Motor neuron (in vitro differentiated cells): ENCODE measurements at regions not wholly inside any gene's neighbourhood (a gene's known extent, or its start where the extent isn't known, plus 50 kb on each side); places are given as distances from the start of the nearest gene placed in this dataset.

Experiments
- ATAC-seq, 8 experiments: fragments of 200-7000 bp; cut with Tn5 transposase; replicated peaks in 6 of 8; 2 replicates each; pipeline ENCODE4 v1.8.0; 2021; ENCODE audit warnings: mild to moderate bottlenecking in 8 of 8, moderate library complexity in 8 of 8
- H3K27ac ChIP-seq, 2 donors: fragments of 250-450 bp; sonication (Bioruptor Pico); 2 replicates each; pipeline ENCODE4 v1.9.0; 2021; ENCODE audit warnings: antibody characterized with exemption in 2 of 2, mild to moderate bottlenecking in 2 of 2, moderate library complexity in 1 of 2
- H3K4me1 ChIP-seq, 2 donors: fragments of 250-450 bp; sonication (Bioruptor Pico); replicated peaks in 1 of 2; 2 replicates each; pipeline ENCODE4 v1.6.1; 2021; ENCODE audit warnings: antibody characterized with exemption in 2 of 2, mild to moderate bottlenecking in 2 of 2, moderate library complexity in 1 of 2
- H3K4me3 ChIP-seq, 5 donors: fragments of 250-450 bp; sonication (Bioruptor Pico); 2 replicates each; pipeline ENCODE4 v1.9.0; 2021; ENCODE audit warnings: antibody characterized with exemption in 5 of 5, mild to moderate bottlenecking in 5 of 5, moderate library complexity in 4 of 5
- WGBS, 10 experiments: fragments of 450-650 bp; shearing (Covaris generic); methylation state at CpG; one replicate each; pipeline ENCODE4 v1.0.0; 2022; 5-methylcytosine and 5-hydroxymethylcytosine counted together
- in situ Hi-C, 9 experiments: fragments of 400-800 bp; cut with MboI; loops; one replicate each; pipeline ENCODE4 v1.15.0; 2021; ENCODE audit warnings: low sequenced_read_pairs in 9 of 9, low pct_unique_long_range_greater_than_20kb in 2 of 9; ENCODE audit not compliant: unreplicated experiment in 9 of 9

- in situ Hi-C loops: no loop called here
- WGBS, 10 experiments: 40 to 100% (median 88%) methylated on average over 1 to 2 of the region's 2 CpGs; no CpG with 5 or more reads in 1 of the 10 experiments
- no peak for ATAC-seq
These were observed 466.5 kb downstream of the TXNL1 start for GRCh38 chr18:56171848-56172247.

GRCh38 chr18:56168049-56168781 is 470.2 kb downstream of the TXNL1 start:
- in situ Hi-C loops: no loop called here
- no peak overlapping the region for H3K27ac ChIP-seq
- peak in 3 of 8 experiments; percentile 68 to 95 (median 93) for ATAC-seq
- 0 to 63% (median 42%) methylated on average over 2 to 5 of the region's 5 CpGs; no CpG with 5 or more reads in 1 of the 10 experiments for WGBS, 10 experiments
- no peaks in the 10 kb centered on the region for H3K4me1 ChIP-seq
- no peak overlapping the region for H3K4me3 ChIP-seq

More at GRCh38 chr18:56171848-56172247, 466.5 kb downstream of the TXNL1 start:
- Histone ChIP-seq H3K4me3 (no peak overlapping the region), H3K27ac (no peak overlapping the region), H3K4me1 (peaks cover 0 to 1% of the 10 kb centered on the region in 2 donors)

- no peak for ATAC-seq
- H3K4me3 ChIP-seq: no peak overlapping the region
- no peaks in the 10 kb centered on the region for H3K4me1 ChIP-seq
- H3K27ac ChIP-seq: no peak overlapping the region
- WGBS, 10 experiments: 67 to 94% (median 83%) methylated on average over 1 to 4 of the region's 4 CpGs; no CpG with 5 or more reads in 1 of the 10 experiments
- in situ Hi-C loops: no loop called here
These were observed 471.0 kb downstream of the TXNL1 start for GRCh38 chr18:56167366-56167765.

GRCh38 chr18:56166914-56167313 is 471.5 kb downstream of the TXNL1 start:
- no peak overlapping the region for H3K27ac ChIP-seq
- no peak overlapping the region for H3K4me3 ChIP-seq
- ATAC-seq: no peak
- in situ Hi-C loops: no loop called here
- H3K4me1 ChIP-seq: no peaks in the 10 kb centered on the region

- no peaks in the 10 kb centered on the region for H3K4me1 ChIP-seq
- no peak for ATAC-seq
- H3K27ac ChIP-seq: no peak overlapping the region
- H3K4me3 ChIP-seq: no peak overlapping the region
- in situ Hi-C loops: no loop called here
- WGBS, 10 experiments: 70 to 100% (median 95%) methylated on average over 2 to 5 of the region's 5 CpGs
These were observed 472.6 kb downstream of the TXNL1 start for GRCh38 chr18:56165601-56166355.

- in situ Hi-C loops: no loop called here
- WGBS, 10 experiments: 45 to 93% (median 84%) methylated on average over 2 to 5 of the region's 5 CpGs
- ATAC-seq: no peak
- Histone ChIP-seq H3K27ac (no peak overlapping the region), H3K4me3 (no peak overlapping the region), H3K4me1 (no peaks in the 10 kb centered on the region)
These were observed 475.8 kb downstream of the TXNL1 start for GRCh38 chr18:56162311-56163265.

- no peak for ATAC-seq
These were observed 476.7 kb downstream of the TXNL1 start for GRCh38 chr18:56161566-56162260.

GRCh38 chr18:56158676-56159075 is 479.7 kb downstream of the TXNL1 start:
- Histone ChIP-seq H3K27ac (no peak overlapping the region), H3K4me1 (no peaks in the 10 kb centered on the region), H3K4me3 (no peak overlapping the region)
- in situ Hi-C loops: no loop called here
- ATAC-seq: no peak

More at GRCh38 chr18:56161566-56162260, 476.7 kb downstream of the TXNL1 start:
- no peaks in the 10 kb centered on the region for H3K4me1 ChIP-seq
- WGBS, 10 experiments: 68 to 97% (median 73%) methylated on average over 4 to 6 of the region's 6 CpGs; no CpG with 5 or more reads in 1 of the 10 experiments
- H3K27ac ChIP-seq: no peak overlapping the region
- in situ Hi-C loops: no loop called here
- no peak overlapping the region for H3K4me3 ChIP-seq

GRCh38 chr18:56157541-56157940 is 480.9 kb downstream of the TXNL1 start:
- H3K4me3 ChIP-seq: no peak overlapping the region
- peaks cover 5 to 8% of the 10 kb centered on the region in 2 donors for H3K4me1 ChIP-seq
- H3K27ac ChIP-seq: no peak overlapping the region
- in situ Hi-C loops: no loop called here
- no peak for ATAC-seq

GRCh38 chr18:56152551-56153310 is 485.7 kb downstream of the TXNL1 start:
- in situ Hi-C loops: no loop called here
- peak in 5 of 8 experiments; percentile 56 to 74 (median 69) for ATAC-seq
- H3K4me3 ChIP-seq: no peak overlapping the region
- 47 to 79% (median 67%) methylated on average over 2 to 12 of the region's 13 CpGs; no CpG with 5 or more reads in 3 of the 10 experiments for WGBS, 10 experiments
- H3K27ac ChIP-seq: no peak overlapping the region
- peaks cover 15 to 16% of the 10 kb centered on the region in 2 donors for H3K4me1 ChIP-seq

GRCh38 chr18:56148373-56148772 is 490.0 kb downstream of the TXNL1 start:
- ATAC-seq: peak in 2 of 8 experiments; percentile 76 to 85

GRCh38 chr18:56146565-56146964 is 491.8 kb downstream of the TXNL1 start:
- in situ Hi-C loops: no loop called here
- Histone ChIP-seq H3K4me1 (peaks cover 0 to under 1% of the 10 kb centered on the region in 2 donors), H3K4me3 (no peak overlapping the region), H3K27ac (no peak overlapping the region)
- peak in 2 of 8 experiments; percentile 96 to 97 for ATAC-seq
- WGBS, 10 experiments: 0 to 86% (median 36%) methylated on average over 1 of the region's 1 CpG; no CpG with 5 or more reads in 3 of the 10 experiments

More at GRCh38 chr18:56148373-56148772, 490.0 kb downstream of the TXNL1 start:
- Histone ChIP-seq H3K4me3 (no peak overlapping the region), H3K4me1 (peaks cover 15 to 16% of the 10 kb centered on the region in 2 donors), H3K27ac (no peak overlapping the region)
- in situ Hi-C loops: no loop called here
